RKO (cell line): ENCODE measurements at regions not wholly inside any gene's neighbourhood (a gene's known extent, or its start where the extent isn't known, plus 50 kb on each side); places are given as distances from the start of the nearest gene placed in this dataset.

Source experiments
- DNase-seq: peaks from one replicate; pipeline ENCODE4 v3.0.0-alpha.2; 2016; ENCODE audit warnings: low spot score

- no peak for DNase-seq
Observed at GRCh38 chr12:89821896-89822295, 113.3 kb upstream of the ATP2B1 start.

GRCh38 chr12:89817501-89818226 lies 109.0 kb upstream of the ATP2B1 start:
- no peak for DNase-seq

- no peak for DNase-seq
Observed at GRCh38 chr12:89815225-89815624, 106.6 kb upstream of the ATP2B1 start.

- DNase-seq, result no peak
Observed at GRCh38 chr12:89803412-89803811, 94.8 kb upstream of the ATP2B1 start.

- no peak for DNase-seq
Observed at GRCh38 chr12:89801284-89801683, 92.6 kb upstream of the ATP2B1 start.

GRCh38 chr12:89800435-89800834 lies 91.8 kb upstream of the ATP2B1 start:
- no peak for DNase-seq

GRCh38 chr12:89799316-89799715 lies 90.7 kb upstream of the ATP2B1 start:
- DNase-seq, result no peak

- DNase-seq, result no peak
Observed at GRCh38 chr12:89797436-89797835, 88.8 kb upstream of the ATP2B1 start.

GRCh38 chr12:89796798-89797382 lies 88.3 kb upstream of the ATP2B1 start:
- DNase-seq, result no peak

GRCh38 chr12:89793946-89794345 lies 85.3 kb upstream of the ATP2B1 start:
- no peak for DNase-seq

- DNase-seq, result no peak
Observed at GRCh38 chr12:89791286-89791685, 82.6 kb upstream of the ATP2B1 start.

- DNase-seq, result no peak
Observed at GRCh38 chr12:89789862-89790261, 81.2 kb upstream of the ATP2B1 start.

- DNase-seq, result no peak
Observed at GRCh38 chr12:89787763-89788162, 79.1 kb upstream of the ATP2B1 start.

- DNase-seq, result no peak
Observed at GRCh38 chr12:89786177-89786810, 77.7 kb upstream of the ATP2B1 start.

- DNase-seq, result no peak
Observed at GRCh38 chr12:89783359-89784060, 74.9 kb upstream of the ATP2B1 start.

- DNase-seq, result no peak
Observed at GRCh38 chr12:89782807-89783206, 74.2 kb upstream of the ATP2B1 start.

- DNase-seq, result no peak
Observed at GRCh38 chr12:89781946-89782550, 73.4 kb upstream of the ATP2B1 start.

- no peak for DNase-seq
Observed at GRCh38 chr12:89781156-89781555, 72.5 kb upstream of the ATP2B1 start.

GRCh38 chr12:89779090-89779489 lies 70.5 kb upstream of the ATP2B1 start:
- DNase-seq, result no peak

GRCh38 chr12:89777733-89778379 lies 69.2 kb upstream of the ATP2B1 start:
- DNase-seq, result no peak

GRCh38 chr12:89775986-89776365 lies 67.3 kb upstream of the ATP2B1 start:
- DNase-seq, result no peak
